ENCODE measurements at regions not wholly inside any gene's neighbourhood (a gene's known extent, or its start where the extent isn't known, plus 50 kb on each side); places are given as distances from the start of the nearest gene placed in this dataset.
"Not testable (repeated sequence)": the region's sequence is repeated elsewhere in the genome, so short reads cannot be mapped to it uniquely, and the experiment has no call there.

- DNase-seq = not testable (repeated sequence)
These were observed 109.4 kb upstream of the SGIP1 start for GRCh38 chr1:66424530-66424929.

DNA sequence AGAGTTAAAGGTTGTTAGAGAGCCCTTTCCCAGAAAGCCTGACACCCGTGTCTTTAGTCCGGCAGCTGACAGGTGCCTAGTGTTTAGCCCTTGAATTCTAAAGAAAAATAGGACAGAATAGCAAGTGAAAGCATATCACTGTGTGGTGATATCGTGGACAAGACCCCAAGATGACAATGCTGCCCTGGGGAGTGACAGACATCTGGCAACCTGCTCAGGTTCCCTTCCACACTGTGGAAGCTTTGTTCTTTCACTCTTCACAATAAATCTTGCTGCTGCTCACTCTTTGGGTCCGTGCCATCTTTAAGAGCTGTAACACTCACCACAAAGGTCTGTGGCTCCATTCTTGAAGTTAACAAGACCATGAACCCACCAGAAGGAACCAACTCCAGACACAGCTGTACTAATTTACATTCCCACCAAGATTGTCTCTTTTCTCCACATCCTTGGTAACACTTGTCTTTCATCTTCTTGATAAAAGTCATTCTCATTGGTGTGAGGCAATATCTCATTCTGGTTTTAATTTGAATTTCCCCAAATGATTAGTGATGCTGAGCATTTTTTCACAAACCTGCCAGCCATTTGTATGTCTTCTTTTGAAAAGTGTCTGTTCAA, 107.6 kb upstream of the SGIP1 start:
- DNase-seq = no peak

- not testable (repeated sequence) for DNase-seq
These were observed 103.1 kb upstream of the SGIP1 start for GRCh38 chr1:66430815-66431214.

GRCh38 chr1:66431999-66432398, 102.0 kb upstream of the SGIP1 start:
- DNase-seq = peak; percentile 70

- DNase-seq = no peak
These were observed 100.3 kb upstream of the SGIP1 start for GRCh38 chr1:66433611-66434010.

- DNase-seq = no peak
These were observed 99.9 kb upstream of the SGIP1 start for GRCh38 chr1:66434096-66434495.

- DNase-seq = no peak
These were observed 98.4 kb upstream of the SGIP1 start for GRCh38 chr1:66435541-66435940.

GRCh38 chr1:66436378-66437135, 97.4 kb upstream of the SGIP1 start:
- peak; percentile 20 for DNase-seq

GRCh38 chr1:66437136-66437401, 96.9 kb upstream of the SGIP1 start:
- DNase-seq = no peak

DNA sequence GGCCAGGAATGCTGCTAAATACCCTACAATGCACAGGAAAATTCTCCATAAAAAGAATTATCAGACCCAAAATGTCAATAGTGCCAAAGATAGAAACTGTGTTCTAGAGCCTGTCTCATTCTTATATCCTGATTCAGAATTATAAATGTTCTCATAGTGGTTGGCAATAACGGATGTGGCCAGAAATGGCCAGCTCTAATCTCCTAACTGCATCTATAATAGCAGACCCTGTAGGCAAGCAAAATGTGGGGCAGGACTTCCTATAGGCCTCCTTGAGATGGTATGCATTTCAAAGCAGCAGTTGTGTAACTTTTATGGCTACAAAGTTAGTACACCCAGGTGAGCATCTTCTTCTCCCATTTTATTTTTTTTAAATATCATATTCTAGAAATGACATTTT, 95.9 kb upstream of the SGIP1 start:
- DNase-seq = no peak

DNA sequence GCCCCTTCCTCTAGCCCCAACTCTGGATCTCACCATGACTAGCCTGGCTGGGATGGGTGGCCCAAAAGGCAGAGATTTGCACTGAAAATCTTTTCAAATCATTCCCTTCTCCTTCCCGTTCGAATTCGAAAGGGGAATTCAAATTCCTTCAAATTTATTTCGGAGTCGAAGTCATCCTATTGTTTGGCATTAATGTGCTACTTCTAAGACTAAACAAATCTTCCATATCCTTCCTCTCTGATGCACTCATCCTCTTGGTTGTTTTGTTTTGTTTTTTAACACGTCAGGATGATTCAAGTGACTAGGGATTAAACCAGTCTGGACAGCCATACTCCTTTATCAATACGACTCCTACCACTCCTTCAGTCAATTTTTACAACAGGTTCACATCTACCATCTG, 95.5 kb upstream of the SGIP1 start:
- DNase-seq = no peak

DNA sequence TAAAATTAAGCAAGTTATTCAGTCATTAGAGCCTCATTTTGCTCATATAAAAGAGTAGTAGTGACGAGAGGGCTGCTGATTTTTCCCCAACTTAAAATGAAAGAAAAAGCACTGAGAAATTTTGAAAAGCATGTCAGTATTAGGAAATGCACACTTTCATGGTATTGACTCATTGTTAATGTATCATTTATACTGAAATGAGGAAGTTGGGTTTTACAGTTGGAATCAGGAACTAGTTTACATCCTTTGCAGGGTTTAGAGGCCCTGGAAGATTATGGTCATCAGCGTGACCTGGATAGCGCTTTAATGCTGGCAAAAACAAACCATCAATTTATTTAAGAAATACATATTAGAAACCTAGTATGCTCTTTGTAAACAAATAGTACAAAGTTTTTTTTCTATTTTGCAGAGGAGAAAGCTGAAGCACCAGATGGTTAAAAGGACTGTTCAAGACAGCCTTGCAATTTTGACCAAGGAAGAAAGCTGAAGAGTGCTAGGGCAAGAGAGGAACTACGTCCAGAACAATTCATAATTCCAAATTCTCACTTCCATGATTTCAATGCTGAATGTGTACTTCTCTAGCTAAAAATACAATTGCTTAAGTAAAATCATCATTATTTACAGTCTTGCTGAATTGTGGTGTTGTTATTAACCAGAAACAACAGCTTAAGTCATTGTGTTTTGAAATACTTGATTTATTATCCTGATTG, 94.8 kb upstream of the SGIP1 start:
- no peak for DNase-seq

- DNase-seq = no peak
These were observed 90.2 kb upstream of the SGIP1 start for GRCh38 chr1:66443793-66444192.

GRCh38 chr1:66444438-66445265, 89.3 kb upstream of the SGIP1 start:
- DNase-seq = no peak

- no peak for DNase-seq
These were observed 88.3 kb upstream of the SGIP1 start for GRCh38 chr1:66445492-66446181.

- peak; percentile 61 for DNase-seq
These were observed 87.5 kb upstream of the SGIP1 start for GRCh38 chr1:66446261-66447001.

GRCh38 chr1:66450043-66450514, 83.9 kb upstream of the SGIP1 start:
- DNase-seq = no peak

- DNase-seq = no peak
These were observed 83.1 kb upstream of the SGIP1 start for GRCh38 chr1:66450847-66451246.

DNA sequence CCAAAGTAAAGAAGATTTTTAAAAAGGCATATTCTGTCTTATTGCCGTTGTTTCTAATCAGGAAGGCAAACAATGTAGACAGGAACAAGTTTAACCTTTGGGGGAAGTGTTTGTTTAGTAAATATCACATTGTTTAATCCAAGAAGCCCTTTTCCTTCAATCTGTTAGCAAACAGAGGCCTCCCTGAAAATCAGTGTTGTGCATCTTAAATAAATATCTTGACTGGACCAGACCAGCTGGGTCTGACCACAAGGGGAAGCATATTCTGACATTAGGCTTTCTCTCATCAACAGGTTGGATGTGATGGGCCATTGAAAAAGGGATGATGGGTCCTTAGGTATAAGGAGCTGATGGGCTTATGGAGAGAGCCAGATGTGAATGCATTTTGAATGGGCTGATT, 81.8 kb upstream of the SGIP1 start:
- DNase-seq = no peak

- no peak for DNase-seq
These were observed 81.0 kb upstream of the SGIP1 start for GRCh38 chr1:66452982-66453381.

GRCh38 chr1:66455446-66455845, 78.5 kb upstream of the SGIP1 start:
- no peak for DNase-seq

- no peak for DNase-seq
These were observed 73.2 kb upstream of the SGIP1 start for GRCh38 chr1:66460776-66461175.

Data from RPMI8226 (cell line).